Iris pigment epithelial cell (primary cell): ENCODE measurements at regions not wholly inside any gene's neighbourhood (a gene's known extent, or its start where the extent isn't known, plus 50 kb on each side); places are given as distances from the start of the nearest gene placed in this dataset.

Experiments
- DNase-seq: peaks from one replicate; pipeline ENCODE4 v3.0.0-alpha.2; 2011; ENCODE audit warnings: low read depth

DNA sequence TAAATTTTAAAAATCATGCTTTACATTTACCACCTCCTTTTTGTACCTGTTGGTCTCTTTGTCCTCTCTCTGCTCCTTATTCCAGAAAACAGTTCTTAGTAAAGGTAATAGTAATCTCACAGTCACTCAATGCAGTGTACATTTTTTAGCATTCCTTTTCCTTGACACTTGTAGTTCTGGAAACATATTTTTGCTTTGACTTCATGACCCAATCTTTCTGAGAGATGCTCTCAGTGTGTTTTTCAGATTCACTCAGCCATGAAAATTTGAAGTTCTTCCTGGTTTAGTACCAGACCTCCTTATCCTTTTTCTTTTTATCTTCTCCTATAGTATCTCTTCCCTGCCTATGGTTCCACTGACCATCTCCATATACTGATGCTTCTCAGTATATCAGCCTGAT lies 747.5 kb upstream of the ZEB2 start:
- no peak for DNase-seq

GRCh38 chr2:145265244-145265643 lies 745.3 kb upstream of the ZEB2 start:
- DNase-seq: no peak

GRCh38 chr2:145260674-145261073 lies 740.8 kb upstream of the ZEB2 start:
- DNase-seq: no peak

DNA sequence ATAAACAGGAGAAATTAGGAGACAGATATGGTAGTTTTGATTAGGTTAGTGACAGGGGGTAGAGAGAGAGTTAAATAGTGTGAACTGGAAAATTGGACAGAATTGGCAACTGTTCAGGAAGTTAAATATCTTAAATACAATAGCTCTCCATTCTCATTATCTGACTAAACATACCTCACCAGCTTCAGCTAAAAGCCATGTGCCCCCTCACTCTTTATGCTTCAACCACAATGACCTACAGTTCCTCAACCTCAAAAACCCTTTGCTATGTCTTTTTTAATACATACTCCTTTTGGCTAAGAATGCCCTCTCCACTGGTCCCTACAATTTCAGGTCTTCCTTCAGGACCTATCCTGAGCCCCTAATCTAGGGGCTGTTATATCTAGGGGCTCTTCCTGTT lies 740.2 kb upstream of the ZEB2 start:
- no peak for DNase-seq

DNA sequence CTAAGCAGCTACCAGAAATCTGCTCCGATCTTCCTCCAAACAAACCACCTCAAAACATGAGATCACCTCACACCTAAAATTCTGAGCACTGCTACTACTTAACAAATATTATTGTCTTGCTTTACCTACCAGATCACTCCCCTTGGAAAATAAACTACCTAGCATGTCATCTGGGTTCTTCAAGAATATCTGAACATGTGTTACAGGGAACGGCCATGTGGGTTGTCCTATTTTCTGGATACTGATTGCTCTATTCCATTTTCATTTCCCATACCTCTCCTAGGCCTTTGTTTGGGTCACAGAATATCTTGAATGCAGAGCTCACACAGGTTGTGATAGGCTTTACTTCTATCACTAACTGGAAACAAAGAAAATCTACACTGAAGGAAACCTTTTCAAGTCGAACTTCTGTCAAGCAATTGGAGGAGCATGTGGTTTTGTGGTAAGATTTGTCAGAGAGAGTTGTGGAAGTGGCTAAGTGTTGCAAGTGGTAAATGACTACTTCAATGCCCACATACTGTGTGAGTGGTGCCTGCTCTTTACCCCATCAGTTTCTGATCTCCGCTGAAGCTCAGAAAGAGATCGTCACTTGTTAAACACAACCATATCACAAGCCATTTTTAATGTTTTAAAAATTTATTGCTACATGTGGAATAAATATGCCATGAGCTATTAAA lies 739.1 kb upstream of the ZEB2 start:
- DNase-seq: peak; percentile 47

- DNase-seq: no peak
Measured at GRCh38 chr2:145257931-145258330, 738.0 kb upstream of the ZEB2 start.

DNA sequence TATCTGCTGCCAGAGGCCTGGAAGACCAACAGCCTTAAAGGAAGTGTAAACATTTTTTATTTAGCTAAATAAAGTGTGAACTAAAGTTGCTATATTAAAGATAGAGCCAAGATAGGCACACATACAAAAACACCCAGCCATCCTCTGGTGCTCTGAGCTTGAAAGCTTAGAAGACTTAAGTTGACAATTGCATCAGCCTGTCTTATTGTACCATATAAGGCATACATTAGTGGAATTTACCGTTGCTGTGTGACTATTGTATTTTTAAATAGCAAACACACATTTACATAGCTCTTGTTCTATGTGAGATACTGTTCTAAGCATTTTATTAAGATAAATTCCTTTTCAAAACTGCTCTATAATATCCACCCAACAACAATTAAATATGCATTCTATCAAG lies 736.6 kb upstream of the ZEB2 start:
- DNase-seq: no peak

- DNase-seq: no peak
Measured at GRCh38 chr2:145254291-145254690, 734.4 kb upstream of the ZEB2 start.

DNA sequence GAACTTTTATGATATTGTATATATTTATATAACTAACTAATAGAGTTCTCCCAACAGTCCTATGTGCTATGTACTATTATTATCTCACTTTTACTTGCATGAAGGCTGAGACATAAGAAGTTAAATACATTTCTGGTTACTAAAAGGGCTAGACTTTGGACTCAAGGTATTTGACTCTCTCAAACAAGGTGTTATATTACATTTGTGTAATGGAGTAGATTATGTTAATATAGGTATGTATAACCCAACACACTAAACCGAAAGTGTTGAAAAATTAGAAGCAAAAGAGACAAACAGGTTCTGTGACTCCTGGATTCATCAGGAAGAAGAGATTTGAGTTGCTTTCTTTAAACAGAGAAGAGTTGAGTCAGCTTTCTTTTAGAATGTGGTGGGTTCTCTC lies 733.6 kb upstream of the ZEB2 start:
- DNase-seq: no peak

- DNase-seq: no peak
Measured at GRCh38 chr2:145245268-145245870, 725.5 kb upstream of the ZEB2 start.

DNA sequence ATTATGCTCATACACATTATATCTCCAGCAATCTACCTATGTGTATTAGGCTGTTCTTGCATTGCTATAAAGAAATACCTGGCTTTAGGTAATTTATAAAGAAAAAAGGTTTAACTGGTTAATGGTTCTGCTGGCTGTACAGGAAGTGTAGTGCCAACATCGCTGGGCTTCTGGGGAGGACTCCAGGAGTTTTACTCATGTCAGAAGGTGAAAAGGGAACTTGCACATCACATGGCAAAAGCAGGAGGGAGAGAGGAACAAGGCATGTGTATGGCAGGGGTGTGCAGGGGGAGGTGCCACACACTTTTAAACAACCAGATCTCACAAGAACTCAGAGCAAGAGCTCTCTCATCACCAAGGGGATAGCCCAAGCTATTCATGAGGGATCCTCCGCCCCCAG lies 715.4 kb upstream of the ZEB2 start:
- DNase-seq: no peak

DNA sequence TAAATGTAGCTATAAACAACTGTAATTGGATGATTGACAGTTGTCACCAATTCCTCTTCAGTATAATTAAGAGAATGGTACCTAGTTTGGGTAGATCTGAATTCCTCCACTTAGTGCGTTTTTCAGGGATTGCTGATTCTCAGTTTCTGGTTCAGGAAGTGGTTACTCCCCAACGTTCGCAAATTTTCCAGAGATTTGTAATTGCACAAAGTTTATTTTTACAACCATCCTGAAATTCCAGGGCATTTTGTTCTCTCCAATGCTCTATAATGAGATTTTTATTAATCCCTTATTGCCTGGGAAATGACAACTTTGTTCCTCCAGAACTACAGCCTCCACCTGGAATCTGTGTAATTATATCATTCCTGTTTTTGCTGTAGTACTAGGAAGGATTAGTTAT lies 710.6 kb upstream of the ZEB2 start:
- peak; percentile 19 for DNase-seq

DNA sequence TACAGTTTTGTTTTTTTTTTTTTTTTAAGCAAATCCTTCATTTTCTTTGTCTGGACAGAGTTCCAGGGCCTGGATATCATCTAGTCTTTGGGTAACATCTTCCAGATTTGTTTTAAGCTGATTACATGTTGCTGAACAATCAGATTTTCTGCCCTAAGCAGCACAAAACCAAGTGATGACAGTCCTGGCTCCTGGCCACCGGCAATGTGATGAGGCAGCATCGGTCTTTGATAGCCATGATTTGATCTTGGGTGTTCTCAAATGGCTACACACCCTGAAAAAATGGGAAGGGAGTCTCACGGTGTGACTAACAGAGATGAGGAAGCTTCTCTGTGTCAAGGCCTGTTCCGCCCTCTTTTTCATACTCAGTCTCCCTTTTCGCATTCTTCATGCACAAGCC lies 708.6 kb upstream of the ZEB2 start:
- DNase-seq: peak; percentile 8

GRCh38 chr2:145226901-145227300 lies 707.0 kb upstream of the ZEB2 start:
- DNase-seq: no peak

GRCh38 chr2:145221516-145221915 lies 701.6 kb upstream of the ZEB2 start:
- peak; percentile 3 for DNase-seq

- no peak for DNase-seq
Measured at GRCh38 chr2:145221032-145221431, 701.1 kb upstream of the ZEB2 start.

DNA sequence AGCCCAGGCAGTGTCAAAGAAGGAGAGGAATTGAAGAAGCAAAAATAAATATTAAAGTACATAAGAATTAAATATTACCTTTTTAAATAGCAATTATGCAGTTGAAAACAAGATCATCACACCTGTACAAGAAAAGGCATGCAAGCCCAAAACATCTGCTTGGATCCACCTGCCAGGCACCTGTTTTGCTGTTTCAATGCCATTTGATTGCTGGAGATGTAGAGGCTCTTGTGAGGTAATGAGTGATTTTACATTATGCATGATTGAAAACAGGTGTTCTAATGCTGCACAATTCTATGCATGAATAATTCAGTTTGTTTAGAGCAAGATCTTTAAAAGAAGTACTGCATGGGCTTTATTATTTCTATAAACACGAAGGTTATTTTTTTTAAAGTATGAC lies 700.6 kb upstream of the ZEB2 start:
- no peak for DNase-seq

- no peak for DNase-seq
Measured at GRCh38 chr2:145207884-145208283, 688.0 kb upstream of the ZEB2 start.

GRCh38 chr2:145206496-145207281 lies 686.8 kb upstream of the ZEB2 start:
- DNase-seq: no peak

- DNase-seq: no peak
Measured at GRCh38 chr2:145203891-145204290, 684.0 kb upstream of the ZEB2 start.

- DNase-seq: no peak
Measured at GRCh38 chr2:145199827-145200706, 680.1 kb upstream of the ZEB2 start.

GRCh38 chr2:145199042-145199441 lies 679.1 kb upstream of the ZEB2 start:
- DNase-seq: no peak
